ENCODE measurements at regions not wholly inside any gene's neighbourhood (a gene's known extent, or its start where the extent isn't known, plus 50 kb on each side); places are given as distances from the start of the nearest gene placed in this dataset.

DNA sequence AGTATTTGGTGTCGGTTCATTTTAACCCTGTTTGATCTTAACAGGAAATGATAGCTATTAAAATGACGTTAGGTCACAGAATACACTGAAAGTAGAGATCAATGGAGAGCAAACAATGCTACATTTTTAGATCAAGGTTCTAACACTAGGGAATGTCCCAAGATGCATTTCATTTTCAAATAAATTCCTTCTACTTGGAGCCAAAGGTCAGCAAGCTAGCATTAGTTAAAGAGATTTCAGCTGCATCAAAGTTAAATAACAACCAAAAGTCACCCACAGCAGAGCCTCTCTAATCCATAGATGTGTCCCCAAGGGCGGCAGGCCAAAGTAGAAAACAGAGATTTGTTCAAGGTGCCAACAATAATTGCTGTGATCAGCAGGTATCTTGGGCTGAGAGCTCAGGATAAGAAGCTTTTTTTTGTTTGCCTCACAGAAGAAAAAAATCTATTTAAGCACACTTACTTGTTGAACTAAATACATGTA, 1233.6 kb upstream of the TMEFF2 start:
- H4K8ac ChIP-seq (ENCODE audit: extremely low read depth, insufficient read depth, low read length): no peak overlapping the region
- CTCF ChIA-PET (ENCODE audit: partially characterized antibody): no interaction called here

More for the DNA sequence above, 1233.6 kb upstream of the TMEFF2 start:
- no peaks in the 10 kb centered on the region for H3K79me2 ChIP-seq (ENCODE audit: control insufficient read depth in 1 of 2, insufficient read depth in 2 of 2, low read length in 2 of 2)
- no peaks in the 10 kb centered on the region for H3K9me3 ChIP-seq (ENCODE audit: insufficient read depth in 2 of 2, low read depth in 1 of 2, low read length in 1 of 2)
- no peak overlapping the region for H3K4me3 ChIP-seq (ENCODE audit: extremely low read depth in 1 of 4, insufficient read depth in 2 of 4, low read depth in 3 of 4, low read length in 4 of 4)
- FAIRE-seq (no peak), DNase-seq (ENCODE audit: low read depth in 1 of 2, low spot score in 2 of 2) (no peak)
- no peak overlapping the region; the same call in 1 of the 2 replicates for H2AFZ ChIP-seq (ENCODE audit: low read length)
- TF ChIP-seq JUN (IDR thresholded peaks at IDR 0.05; ENCODE audit: low read depth, low read length) (no peak), CTBP2 (IDR thresholded peaks at IDR 0.05; ENCODE audit: borderline replicate concordance, insufficient read depth, insufficient read length, low read length) (no peak), POU5F1 (IDR thresholded peaks at IDR 0.05; ENCODE audit: low read depth, low read length) (no peak), EP300 (IDR thresholded peaks at IDR 0.05; ENCODE audit: borderline replicate concordance in 1 of 2, low read depth in 2 of 2, low read length in 2 of 2) (no peak), CHD1 (IDR thresholded peaks at IDR 0.05; ENCODE audit: low read depth, low read length) (no peak), GABPA (IDR thresholded peaks at IDR 0.05; ENCODE audit: borderline replicate concordance, insufficient read depth, low read length) (no peak), HDAC6 (IDR thresholded peaks at IDR 0.05; ENCODE audit: low read depth, low read length) (no peak), RAD21 (IDR thresholded peaks at IDR 0.05 in 1 of 2, conservative IDR thresholded peaks at IDR 0.05 in 1 of 2; ENCODE audit: low read depth in 2 of 2, low read length in 2 of 2) (no peak)
- H3K4me1 ChIP-seq (replicated peaks in 1 of 4; ENCODE audit: control insufficient read depth in 3 of 4, insufficient read depth in 4 of 4, low read length in 3 of 4): no peaks in the 10 kb centered on the region
- H3K79me1 ChIP-seq (ENCODE audit: low read depth, low read length): no peaks in the 10 kb centered on the region
- no peak overlapping the region for H3K27ac ChIP-seq (ENCODE audit: low read depth, low read length)
- no peak overlapping the region for H3K9ac ChIP-seq (replicated peaks in 1 of 4; ENCODE audit: extremely low read depth in 1 of 4, low read depth in 3 of 4, low read length in 3 of 4)
- H2BK120ac ChIP-seq (replicated peaks; ENCODE audit: low read depth, low read length): no peak overlapping the region
- POLR2A ChIA-PET (ENCODE audit: partially characterized antibody): no interaction called here
- H3K18ac ChIP-seq (ENCODE audit: extremely low read depth, low read length): no peak overlapping the region
- no peak overlapping the region for H2BK20ac ChIP-seq (ENCODE audit: low read length)
- no peak overlapping the region for H3K56ac ChIP-seq (replicated peaks; ENCODE audit: insufficient read length, low read depth, low read length)
- no peaks in the 10 kb centered on the region for H3K27me3 ChIP-seq (replicated peaks in 1 of 4; ENCODE audit: control insufficient read depth in 3 of 4, extremely low read depth in 1 of 4, insufficient read depth in 3 of 4, low read length in 3 of 4)
- H3K36me3 ChIP-seq (ENCODE audit: control insufficient read depth in 2 of 4, insufficient read depth in 4 of 4, low read length in 3 of 4): no peaks in the 10 kb centered on the region
- H2BK15ac ChIP-seq (ENCODE audit: low read length): no peak overlapping the region
- H4K20me1 ChIP-seq (replicated peaks in 1 of 2; ENCODE audit: control insufficient read depth in 1 of 2, insufficient read depth in 2 of 2, low read length in 2 of 2): no peaks in the 10 kb centered on the region
- no peak overlapping the region for H3K4ac ChIP-seq (replicated peaks; ENCODE audit: insufficient read length, low read depth, low read length)
- H4K5ac ChIP-seq (ENCODE audit: insufficient read length, low read depth, low read length): no peak overlapping the region
- no peak overlapping the region for H4K91ac ChIP-seq (replicated peaks; ENCODE audit: insufficient read length, low read length)
- no peaks in the 10 kb centered on the region for H3K23me2 ChIP-seq (ENCODE audit: low read depth, low read length)
- no peak overlapping the region for H2BK5ac ChIP-seq (ENCODE audit: low read depth, low read length)
- no peak overlapping the region for H3K4me2 ChIP-seq (ENCODE audit: insufficient read depth in 1 of 2, low read depth in 2 of 2, low read length in 2 of 2)
- no peak overlapping the region for H3K14ac ChIP-seq (ENCODE audit: insufficient read length)
- H2BK12ac ChIP-seq (ENCODE audit: low read depth, low read length): no peak overlapping the region
- no peak overlapping the region for H3K23ac ChIP-seq (ENCODE audit: insufficient read length)
- H2AK5ac ChIP-seq (ENCODE audit: low read depth, low read length): no peak overlapping the region
- WGBS, 2 experiments (ENCODE audit: extremely low coverage in 1 of 2, insufficient coverage in 1 of 2, insufficient read length in 1 of 2, insufficient replicate concordance in 2 of 2, low coverage in 1 of 2, low lambda C conversion rate in 2 of 2, missing lambda C conversion rate in 1 of 2): 88% methylated on average over 3 of the region's 3 CpGs; no CpG with 5 or more reads in 1 of the 2 experiments
